ENCODE measurements at regions not wholly inside any gene's neighbourhood (a gene's known extent, or its start where the extent isn't known, plus 50 kb on each side); places are given as distances from the start of the nearest gene placed in this dataset.

GRCh38 chr6:166771701-166772100, 144.7 kb upstream of the RPS6KA2 start:
- no peak for DNase-seq

- DNase-seq = no peak
Observed at GRCh38 chr6:166770216-166771116, 143.4 kb upstream of the RPS6KA2 start.

- no peak for DNase-seq
Observed at GRCh38 chr6:166769648-166770047, 142.6 kb upstream of the RPS6KA2 start.

- DNase-seq = no peak
Observed at GRCh38 chr6:166768761-166769160, 141.7 kb upstream of the RPS6KA2 start.

- DNase-seq = no peak
Observed at GRCh38 chr6:166767230-166767629, 140.2 kb upstream of the RPS6KA2 start.

GRCh38 chr6:166766769-166767168, 139.7 kb upstream of the RPS6KA2 start:
- no peak for DNase-seq

GRCh38 chr6:166765234-166765541, 138.1 kb upstream of the RPS6KA2 start:
- DNase-seq = no peak

GRCh38 chr6:166764473-166765233, 137.6 kb upstream of the RPS6KA2 start:
- DNase-seq = no peak

- DNase-seq = no peak
Observed at GRCh38 chr6:166763606-166764472, 136.8 kb upstream of the RPS6KA2 start.

GRCh38 chr6:166761801-166762200, 134.8 kb upstream of the RPS6KA2 start:
- no peak for DNase-seq

- no peak for DNase-seq
Observed at GRCh38 chr6:166760288-166760687, 133.2 kb upstream of the RPS6KA2 start.

- DNase-seq = no peak
Observed at GRCh38 chr6:166758136-166758704, 131.2 kb upstream of the RPS6KA2 start.

- DNase-seq = peak; percentile 30
Observed at GRCh38 chr6:166757232-166758135, 130.4 kb upstream of the RPS6KA2 start.

- no peak for DNase-seq
Observed at GRCh38 chr6:166754218-166755030, 127.4 kb upstream of the RPS6KA2 start.

GRCh38 chr6:166752928-166753721, 126.1 kb upstream of the RPS6KA2 start:
- no peak for DNase-seq

GRCh38 chr6:166752097-166752496, 125.0 kb upstream of the RPS6KA2 start:
- DNase-seq = no peak

- DNase-seq = no peak
Observed at GRCh38 chr6:166751051-166751595, 124.1 kb upstream of the RPS6KA2 start.

GRCh38 chr6:166750108-166750793, 123.2 kb upstream of the RPS6KA2 start:
- DNase-seq = no peak

- DNase-seq = no peak
Observed at GRCh38 chr6:166749666-166750065, 122.6 kb upstream of the RPS6KA2 start.
